ENCODE measurements at regions not wholly inside any gene's neighbourhood (a gene's known extent, or its start where the extent isn't known, plus 50 kb on each side); places are given as distances from the start of the nearest gene placed in this dataset.

- no peak for TF ChIP-seq CTCF (conservative IDR thresholded peaks at IDR 0.05; ENCODE audit: low read depth in 2 of 2)
- TF ChIP-seq EZH2 (IDR thresholded peaks at IDR 0.05; ENCODE audit: low read depth, unreplicated experiment), result no peak
- no peak for TF ChIP-seq CREB1 (CRISPR knock-in tag; IDR thresholded peaks at IDR 0.05; ENCODE audit: low read depth)
- TF ChIP-seq JUNB (IDR thresholded peaks at IDR 0.05; ENCODE audit: unreplicated experiment), result no peak
- no peak for TF ChIP-seq STAT1 (IDR thresholded peaks at IDR 0.05; ENCODE audit: unreplicated experiment)
- TF ChIP-seq POLR2AphosphoS5 (IDR thresholded peaks at IDR 0.05; ENCODE audit: low read depth), result no peak
- no peak for TF ChIP-seq REST (IDR thresholded peaks at IDR 0.05; ENCODE audit: unreplicated experiment)
- no peak for TF ChIP-seq EZH2phosphoT487 (IDR thresholded peaks at IDR 0.05; ENCODE audit: unreplicated experiment)
- TF ChIP-seq ETS1 (IDR thresholded peaks at IDR 0.05), result no peak
These were observed 66.2 kb upstream of the APOBEC4 start for GRCh38 chr1:183719289-183719688.

Measured in GM23338 (cell line).